ENCODE measurements at regions not wholly inside any gene's neighbourhood (a gene's known extent, or its start where the extent isn't known, plus 50 kb on each side); places are given as distances from the start of the nearest gene placed in this dataset.

DNA sequence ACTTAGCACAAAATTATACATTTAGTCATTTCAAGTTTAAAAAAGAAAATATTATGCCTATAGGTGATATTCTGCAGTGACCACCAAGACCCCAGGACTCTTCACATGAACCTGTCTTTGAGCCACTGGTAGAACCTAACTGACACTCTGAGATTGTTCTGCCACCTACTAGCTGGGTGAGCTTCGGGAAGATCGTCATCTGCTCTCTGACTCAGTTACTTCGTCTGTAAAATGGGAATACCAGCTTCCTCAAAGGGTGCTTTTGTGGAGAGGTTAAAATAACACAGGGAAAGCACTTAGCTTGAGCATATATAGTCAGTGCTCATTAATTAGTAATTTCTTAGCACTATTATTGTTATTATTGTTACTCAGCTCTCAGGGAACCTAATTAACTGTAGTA lies 228.5 kb upstream of the JUN start:
- TF ChIP-seq POLR2AphosphoS5 (IDR thresholded peaks at IDR 0.05; ENCODE audit: low read depth, low read length) (no peak), TCF7L2 (IDR thresholded peaks at IDR 0.05; ENCODE audit: low read depth, low read length) (no peak), SIN3A (IDR thresholded peaks at IDR 0.05; ENCODE audit: borderline replicate concordance, insufficient read depth, low read depth, low read length) (no peak)
- TF ChIP-seq, protein P1, sequence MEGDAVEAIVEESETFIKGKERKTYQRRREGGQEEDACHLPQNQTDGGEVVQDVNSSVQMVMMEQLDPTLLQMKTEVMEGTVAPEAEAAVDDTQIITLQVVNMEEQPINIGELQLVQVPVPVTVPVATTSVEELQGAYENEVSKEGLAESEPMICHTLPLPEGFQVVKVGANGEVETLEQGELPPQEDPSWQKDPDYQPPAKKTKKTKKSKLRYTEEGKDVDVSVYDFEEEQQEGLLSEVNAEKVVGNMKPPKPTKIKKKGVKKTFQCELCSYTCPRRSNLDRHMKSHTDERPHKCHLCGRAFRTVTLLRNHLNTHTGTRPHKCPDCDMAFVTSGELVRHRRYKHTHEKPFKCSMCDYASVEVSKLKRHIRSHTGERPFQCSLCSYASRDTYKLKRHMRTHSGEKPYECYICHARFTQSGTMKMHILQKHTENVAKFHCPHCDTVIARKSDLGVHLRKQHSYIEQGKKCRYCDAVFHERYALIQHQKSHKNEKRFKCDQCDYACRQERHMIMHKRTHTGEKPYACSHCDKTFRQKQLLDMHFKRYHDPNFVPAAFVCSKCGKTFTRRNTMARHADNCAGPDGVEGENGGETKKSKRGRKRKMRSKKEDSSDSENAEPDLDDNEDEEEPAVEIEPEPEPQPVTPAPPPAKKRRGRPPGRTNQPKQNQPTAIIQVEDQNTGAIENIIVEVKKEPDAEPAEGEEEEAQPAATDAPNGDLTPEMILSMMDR (IDR thresholded peaks at IDR 0.05): no peak
- TF ChIP-seq, protein P2, sequence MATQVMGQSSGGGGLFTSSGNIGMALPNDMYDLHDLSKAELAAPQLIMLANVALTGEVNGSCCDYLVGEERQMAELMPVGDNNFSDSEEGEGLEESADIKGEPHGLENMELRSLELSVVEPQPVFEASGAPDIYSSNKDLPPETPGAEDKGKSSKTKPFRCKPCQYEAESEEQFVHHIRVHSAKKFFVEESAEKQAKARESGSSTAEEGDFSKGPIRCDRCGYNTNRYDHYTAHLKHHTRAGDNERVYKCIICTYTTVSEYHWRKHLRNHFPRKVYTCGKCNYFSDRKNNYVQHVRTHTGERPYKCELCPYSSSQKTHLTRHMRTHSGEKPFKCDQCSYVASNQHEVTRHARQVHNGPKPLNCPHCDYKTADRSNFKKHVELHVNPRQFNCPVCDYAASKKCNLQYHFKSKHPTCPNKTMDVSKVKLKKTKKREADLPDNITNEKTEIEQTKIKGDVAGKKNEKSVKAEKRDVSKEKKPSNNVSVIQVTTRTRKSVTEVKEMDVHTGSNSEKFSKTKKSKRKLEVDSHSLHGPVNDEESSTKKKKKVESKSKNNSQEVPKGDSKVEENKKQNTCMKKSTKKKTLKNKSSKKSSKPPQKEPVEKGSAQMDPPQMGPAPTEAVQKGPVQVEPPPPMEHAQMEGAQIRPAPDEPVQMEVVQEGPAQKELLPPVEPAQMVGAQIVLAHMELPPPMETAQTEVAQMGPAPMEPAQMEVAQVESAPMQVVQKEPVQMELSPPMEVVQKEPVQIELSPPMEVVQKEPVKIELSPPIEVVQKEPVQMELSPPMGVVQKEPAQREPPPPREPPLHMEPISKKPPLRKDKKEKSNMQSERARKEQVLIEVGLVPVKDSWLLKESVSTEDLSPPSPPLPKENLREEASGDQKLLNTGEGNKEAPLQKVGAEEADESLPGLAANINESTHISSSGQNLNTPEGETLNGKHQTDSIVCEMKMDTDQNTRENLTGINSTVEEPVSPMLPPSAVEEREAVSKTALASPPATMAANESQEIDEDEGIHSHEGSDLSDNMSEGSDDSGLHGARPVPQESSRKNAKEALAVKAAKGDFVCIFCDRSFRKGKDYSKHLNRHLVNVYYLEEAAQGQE (IDR thresholded peaks at IDR 0.05; ENCODE audit: insufficient read depth in 1 of 2, low read depth in 2 of 2, low read length in 1 of 2): no peak
